SU-DHL-6 (cell line): ENCODE measurements at regions not wholly inside any gene's neighbourhood (a gene's known extent, or its start where the extent isn't known, plus 50 kb on each side); places are given as distances from the start of the nearest gene placed in this dataset.

ENCODE experiments used
- H2AFZ ChIP-seq: fragments of 200-600 bp; sonication (generic); 2 replicates; pipeline ENCODE4 v1.6.1; 2014; ENCODE audit warnings: low read depth, mild to moderate bottlenecking, moderate library complexity, mixed read lengths, antibody characterized with exemption, low read length; ENCODE audit not compliant: severe bottlenecking
- H3F3A ChIP-seq: fragments of 200-600 bp; shearing (Covaris generic); 2 replicates; pipeline ENCODE4 v1.6.0; 2016; ENCODE audit warnings: antibody characterized with exemption, mild to moderate bottlenecking; ENCODE audit not compliant: insufficient read depth
- H3K27ac ChIP-seq: fragments of 200-600 bp; sonication (generic); 2 replicates; pipeline ENCODE4 v1.5.1; 2016; ENCODE audit warnings: low read depth, mild to moderate bottlenecking, low read length, moderate library complexity, mixed read lengths
- H3K27me3 ChIP-seq: fragments of 200-600 bp; sonication (generic), shearing (Covaris generic); 2 replicates; pipeline ENCODE4 v1.6.0; 2014; ENCODE audit warnings: mild to moderate bottlenecking, low read length
- H3K36me3 ChIP-seq: fragments of 200-600 bp; sonication (generic); 2 replicates; pipeline ENCODE4 v1.6.1; 2014; ENCODE audit warnings: mild to moderate bottlenecking, low read length, mixed read lengths
- H3K4me2 ChIP-seq: fragments of 300-600, 200-600 bp; shearing (Covaris generic), sonication (generic); 2 replicates; pipeline ENCODE4 v1.6.0; 2014; ENCODE audit warnings: low read length, low read depth, mild to moderate bottlenecking; ENCODE audit not compliant: poor library complexity, severe bottlenecking
- H3K4me3 ChIP-seq: fragments of 200-600 bp; sonication (generic); 2 replicates; pipeline ENCODE4 v1.5.1; 2014; ENCODE audit warnings: antibody characterized with exemption, low read length, mild to moderate bottlenecking, mixed read lengths; ENCODE audit not compliant: insufficient read depth, poor library complexity, severe bottlenecking
- H3K79me2 ChIP-seq: fragments of 200-600 bp; sonication (generic); 2 replicates; pipeline ENCODE4 v1.6.1; 2014; ENCODE audit warnings: mild to moderate bottlenecking, low read length, moderate library complexity; ENCODE audit not compliant: insufficient read depth
- H3K9ac ChIP-seq: fragments of 200-600 bp; sonication (generic); 2 replicates; pipeline ENCODE4 v1.7.0; 2014; ENCODE audit warnings: mild to moderate bottlenecking, low read length
- H3K9me2 ChIP-seq: fragments of 200-600 bp; sonication (generic); replicated peaks from 2 replicates; pipeline ENCODE4 v1.6.1; 2014; ENCODE audit warnings: low read length; ENCODE audit not compliant: insufficient read depth
- H3K9me3 ChIP-seq: fragments of 200-600 bp; sonication (generic); 2 replicates; pipeline ENCODE4 v1.6.1; 2014; ENCODE audit warnings: low read length, mixed read lengths; ENCODE audit not compliant: insufficient read depth
- H4K20me1 ChIP-seq: fragments of 200-600 bp; sonication (generic); 2 replicates; pipeline ENCODE4 v1.6.1; 2014; ENCODE audit warnings: low read depth, mild to moderate bottlenecking, antibody characterized with exemption, low read length, moderate library complexity, mixed read lengths
- EZH2phosphoT487 ChIP-seq: fragments of 200-600 bp; sonication (generic), shearing (Covaris generic); conservative IDR thresholded peaks from 2 replicates; pipeline ENCODE4 v1.6.1; 2018; ENCODE audit warnings: mild to moderate bottlenecking, antibody characterized with exemption, low read length, moderate library complexity, mixed read lengths
- TF ChIP-seq, protein P1 (sequence below): fragments of 200-600 bp; sonication (generic); IDR thresholded peaks from one replicate; pipeline ENCODE4 v1.5.1; 2017; ENCODE audit warnings: antibody characterized with exemption, mild to moderate bottlenecking, low read length, moderate library complexity; ENCODE audit not compliant: insufficient read depth, poor library complexity, severe bottlenecking

DNA sequence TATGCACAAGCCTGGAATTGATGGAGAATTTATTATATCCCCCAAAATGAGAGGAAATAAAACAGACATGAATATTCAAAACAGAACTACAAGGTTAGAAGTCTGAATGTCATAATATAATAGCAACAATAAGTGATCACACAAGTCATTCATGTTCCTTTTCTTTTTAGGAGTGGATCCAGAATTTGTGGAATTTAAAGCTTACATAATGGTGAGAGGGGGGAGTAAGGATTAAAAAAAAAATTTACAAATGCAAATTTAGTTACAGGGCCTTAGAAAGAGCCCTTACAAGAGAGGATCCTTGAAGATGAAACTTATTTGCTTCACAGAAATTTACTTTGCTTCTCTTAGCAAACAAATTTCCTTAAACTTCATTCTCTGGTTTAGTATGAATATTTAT is 716.1 kb upstream of the CXADR start:
- no peaks in the 10 kb centered on the region for H3K79me2 ChIP-seq
- H3K36me3 ChIP-seq, result no peaks in the 10 kb centered on the region
- no peaks in the 10 kb centered on the region for H3K9me2 ChIP-seq
- H3F3A ChIP-seq, result no peaks in the 10 kb centered on the region
- no peak overlapping the region for H3K9ac ChIP-seq
- H3K4me3 ChIP-seq, result no peak overlapping the region
- TF ChIP-seq EZH2phosphoT487, result no peak
- TF ChIP-seq, protein P1, sequence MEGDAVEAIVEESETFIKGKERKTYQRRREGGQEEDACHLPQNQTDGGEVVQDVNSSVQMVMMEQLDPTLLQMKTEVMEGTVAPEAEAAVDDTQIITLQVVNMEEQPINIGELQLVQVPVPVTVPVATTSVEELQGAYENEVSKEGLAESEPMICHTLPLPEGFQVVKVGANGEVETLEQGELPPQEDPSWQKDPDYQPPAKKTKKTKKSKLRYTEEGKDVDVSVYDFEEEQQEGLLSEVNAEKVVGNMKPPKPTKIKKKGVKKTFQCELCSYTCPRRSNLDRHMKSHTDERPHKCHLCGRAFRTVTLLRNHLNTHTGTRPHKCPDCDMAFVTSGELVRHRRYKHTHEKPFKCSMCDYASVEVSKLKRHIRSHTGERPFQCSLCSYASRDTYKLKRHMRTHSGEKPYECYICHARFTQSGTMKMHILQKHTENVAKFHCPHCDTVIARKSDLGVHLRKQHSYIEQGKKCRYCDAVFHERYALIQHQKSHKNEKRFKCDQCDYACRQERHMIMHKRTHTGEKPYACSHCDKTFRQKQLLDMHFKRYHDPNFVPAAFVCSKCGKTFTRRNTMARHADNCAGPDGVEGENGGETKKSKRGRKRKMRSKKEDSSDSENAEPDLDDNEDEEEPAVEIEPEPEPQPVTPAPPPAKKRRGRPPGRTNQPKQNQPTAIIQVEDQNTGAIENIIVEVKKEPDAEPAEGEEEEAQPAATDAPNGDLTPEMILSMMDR, result no peak
- no peaks in the 10 kb centered on the region for H3K27me3 ChIP-seq
- no peak overlapping the region for H3K27ac ChIP-seq
- H3K4me2 ChIP-seq, result no peak overlapping the region
- no peaks in the 10 kb centered on the region for H3K9me3 ChIP-seq
- no peak overlapping the region for H2AFZ ChIP-seq
- no peaks in the 10 kb centered on the region for H4K20me1 ChIP-seq

DNA sequence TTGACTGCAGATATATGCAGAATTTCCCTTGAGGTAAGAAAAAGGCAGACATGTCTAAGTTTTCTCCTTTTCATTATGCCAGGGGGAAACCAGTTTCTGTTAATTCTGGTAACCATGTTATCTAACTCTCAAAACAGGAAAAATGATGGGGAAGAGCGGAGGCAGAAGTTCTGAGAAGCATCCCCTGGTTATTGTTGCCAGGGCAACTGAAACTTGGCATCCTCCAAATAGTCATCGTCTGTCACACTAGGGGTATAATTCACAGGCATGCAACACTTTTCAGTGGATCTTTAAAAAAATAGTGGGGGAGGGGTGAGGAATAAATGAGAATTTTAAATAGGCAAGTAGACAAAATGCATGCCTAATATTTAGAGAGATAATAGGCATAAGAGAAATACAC is 715.3 kb upstream of the CXADR start:
- Histone ChIP-seq H3K27ac (no peak overlapping the region), H3K9ac (no peak overlapping the region), H3K4me3 (no peak overlapping the region), H4K20me1 (no peaks in the 10 kb centered on the region), H3K79me2 (no peaks in the 10 kb centered on the region), H3K4me2 (no peak overlapping the region), H3K9me3 (no peaks in the 10 kb centered on the region; the same call in 1 of the 2 replicates), H2AFZ (no peak overlapping the region), H3K36me3 (no peaks in the 10 kb centered on the region), H3K9me2 (no peaks in the 10 kb centered on the region), H3K27me3 (no peaks in the 10 kb centered on the region), H3F3A (no peaks in the 10 kb centered on the region)
- TF ChIP-seq EZH2phosphoT487, result no peak
- TF ChIP-seq, protein P1, result no peak

DNA sequence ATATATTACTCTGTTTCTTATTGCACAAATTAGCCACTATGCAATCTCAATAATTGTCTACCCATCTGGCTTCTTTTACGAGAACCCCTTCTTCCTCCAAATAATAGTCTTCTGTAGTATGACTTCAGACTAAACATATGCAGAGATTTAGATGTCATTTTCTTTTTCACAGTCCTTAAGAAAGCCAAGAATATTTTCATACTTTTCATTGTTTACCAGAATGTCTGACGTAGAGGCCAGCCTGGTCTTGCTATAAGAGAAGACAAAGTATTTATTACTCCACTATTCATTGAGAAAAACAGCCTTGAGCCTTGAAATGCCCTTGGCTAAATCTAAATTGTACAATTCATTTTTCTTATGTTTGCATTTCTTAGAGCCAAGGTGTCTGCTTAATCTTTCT is 714.9 kb upstream of the CXADR start:
- H3K9ac ChIP-seq, result no peak overlapping the region
- no peak overlapping the region for H3K4me2 ChIP-seq
- H3K27ac ChIP-seq, result no peak overlapping the region
- no peaks in the 10 kb centered on the region for H3K79me2 ChIP-seq
- H3K9me2 ChIP-seq, result no peaks in the 10 kb centered on the region
- no peak for TF ChIP-seq EZH2phosphoT487
- TF ChIP-seq, protein P1, result no peak
- H3F3A ChIP-seq, result no peaks in the 10 kb centered on the region
- no peaks in the 10 kb centered on the region for H3K27me3 ChIP-seq
- no peaks in the 10 kb centered on the region for H3K36me3 ChIP-seq
- no peaks in the 10 kb centered on the region for H4K20me1 ChIP-seq
- no peak overlapping the region for H3K4me3 ChIP-seq
- no peak overlapping the region for H2AFZ ChIP-seq
- no peaks in the 10 kb centered on the region; the same call in 1 of the 2 replicates for H3K9me3 ChIP-seq
